HL-60 (cell line): ENCODE measurements at regions not wholly inside any gene's neighbourhood (a gene's known extent, or its start where the extent isn't known, plus 50 kb on each side); places are given as distances from the start of the nearest gene placed in this dataset.

Source experiments
- SPI1 ChIP-seq: IDR thresholded peaks from 2 replicates; pipeline ENCODE4 v1.6.1; 2012; ENCODE audit warnings: low read depth, mild to moderate bottlenecking, borderline replicate concordance
- TF ChIP-seq, protein P1 (sequence below): IDR thresholded peaks from one replicate; pipeline ENCODE4 v1.5.1; 2011; ENCODE audit warnings: low read length, control low read depth, inconsistent platforms; ENCODE audit not compliant: insufficient read depth
- TF ChIP-seq, protein P2 (sequence below): IDR thresholded peaks from 2 replicates; pipeline ENCODE4 v1.6.1; 2012; ENCODE audit warnings: low read depth; ENCODE audit not compliant: insufficient replicate concordance

DNA sequence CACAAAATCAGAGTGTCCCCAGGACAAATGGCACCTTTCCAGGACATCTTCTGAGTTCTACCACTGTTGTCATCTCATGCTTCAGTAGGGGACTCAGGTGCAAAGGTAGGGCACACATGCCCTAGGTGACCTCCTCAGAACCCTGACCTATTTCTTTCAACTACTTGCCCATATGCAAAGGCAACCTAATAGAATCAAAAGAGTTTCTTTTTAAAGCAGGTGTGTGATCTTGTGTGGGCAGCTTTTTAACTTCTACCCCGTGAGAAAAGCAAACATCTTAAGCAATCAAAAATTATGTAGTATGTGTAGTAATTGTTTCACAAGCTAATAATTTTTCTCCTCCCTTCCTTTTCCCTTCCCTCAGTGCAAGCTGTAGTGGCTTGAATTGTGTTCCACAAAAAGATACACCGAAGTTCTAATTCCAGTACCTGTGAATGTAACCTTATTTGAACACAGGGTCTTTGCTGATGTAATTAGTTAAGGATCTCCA, 333.1 kb downstream of the RND3 start:
- TF ChIP-seq, protein P1, sequence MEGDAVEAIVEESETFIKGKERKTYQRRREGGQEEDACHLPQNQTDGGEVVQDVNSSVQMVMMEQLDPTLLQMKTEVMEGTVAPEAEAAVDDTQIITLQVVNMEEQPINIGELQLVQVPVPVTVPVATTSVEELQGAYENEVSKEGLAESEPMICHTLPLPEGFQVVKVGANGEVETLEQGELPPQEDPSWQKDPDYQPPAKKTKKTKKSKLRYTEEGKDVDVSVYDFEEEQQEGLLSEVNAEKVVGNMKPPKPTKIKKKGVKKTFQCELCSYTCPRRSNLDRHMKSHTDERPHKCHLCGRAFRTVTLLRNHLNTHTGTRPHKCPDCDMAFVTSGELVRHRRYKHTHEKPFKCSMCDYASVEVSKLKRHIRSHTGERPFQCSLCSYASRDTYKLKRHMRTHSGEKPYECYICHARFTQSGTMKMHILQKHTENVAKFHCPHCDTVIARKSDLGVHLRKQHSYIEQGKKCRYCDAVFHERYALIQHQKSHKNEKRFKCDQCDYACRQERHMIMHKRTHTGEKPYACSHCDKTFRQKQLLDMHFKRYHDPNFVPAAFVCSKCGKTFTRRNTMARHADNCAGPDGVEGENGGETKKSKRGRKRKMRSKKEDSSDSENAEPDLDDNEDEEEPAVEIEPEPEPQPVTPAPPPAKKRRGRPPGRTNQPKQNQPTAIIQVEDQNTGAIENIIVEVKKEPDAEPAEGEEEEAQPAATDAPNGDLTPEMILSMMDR: no peak
- no peak for TF ChIP-seq SPI1
- TF ChIP-seq, protein P2, sequence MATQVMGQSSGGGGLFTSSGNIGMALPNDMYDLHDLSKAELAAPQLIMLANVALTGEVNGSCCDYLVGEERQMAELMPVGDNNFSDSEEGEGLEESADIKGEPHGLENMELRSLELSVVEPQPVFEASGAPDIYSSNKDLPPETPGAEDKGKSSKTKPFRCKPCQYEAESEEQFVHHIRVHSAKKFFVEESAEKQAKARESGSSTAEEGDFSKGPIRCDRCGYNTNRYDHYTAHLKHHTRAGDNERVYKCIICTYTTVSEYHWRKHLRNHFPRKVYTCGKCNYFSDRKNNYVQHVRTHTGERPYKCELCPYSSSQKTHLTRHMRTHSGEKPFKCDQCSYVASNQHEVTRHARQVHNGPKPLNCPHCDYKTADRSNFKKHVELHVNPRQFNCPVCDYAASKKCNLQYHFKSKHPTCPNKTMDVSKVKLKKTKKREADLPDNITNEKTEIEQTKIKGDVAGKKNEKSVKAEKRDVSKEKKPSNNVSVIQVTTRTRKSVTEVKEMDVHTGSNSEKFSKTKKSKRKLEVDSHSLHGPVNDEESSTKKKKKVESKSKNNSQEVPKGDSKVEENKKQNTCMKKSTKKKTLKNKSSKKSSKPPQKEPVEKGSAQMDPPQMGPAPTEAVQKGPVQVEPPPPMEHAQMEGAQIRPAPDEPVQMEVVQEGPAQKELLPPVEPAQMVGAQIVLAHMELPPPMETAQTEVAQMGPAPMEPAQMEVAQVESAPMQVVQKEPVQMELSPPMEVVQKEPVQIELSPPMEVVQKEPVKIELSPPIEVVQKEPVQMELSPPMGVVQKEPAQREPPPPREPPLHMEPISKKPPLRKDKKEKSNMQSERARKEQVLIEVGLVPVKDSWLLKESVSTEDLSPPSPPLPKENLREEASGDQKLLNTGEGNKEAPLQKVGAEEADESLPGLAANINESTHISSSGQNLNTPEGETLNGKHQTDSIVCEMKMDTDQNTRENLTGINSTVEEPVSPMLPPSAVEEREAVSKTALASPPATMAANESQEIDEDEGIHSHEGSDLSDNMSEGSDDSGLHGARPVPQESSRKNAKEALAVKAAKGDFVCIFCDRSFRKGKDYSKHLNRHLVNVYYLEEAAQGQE: no peak
